ENCODE measurements at regions not wholly inside any gene's neighbourhood (a gene's known extent, or its start where the extent isn't known, plus 50 kb on each side); places are given as distances from the start of the nearest gene placed in this dataset.

DNA sequence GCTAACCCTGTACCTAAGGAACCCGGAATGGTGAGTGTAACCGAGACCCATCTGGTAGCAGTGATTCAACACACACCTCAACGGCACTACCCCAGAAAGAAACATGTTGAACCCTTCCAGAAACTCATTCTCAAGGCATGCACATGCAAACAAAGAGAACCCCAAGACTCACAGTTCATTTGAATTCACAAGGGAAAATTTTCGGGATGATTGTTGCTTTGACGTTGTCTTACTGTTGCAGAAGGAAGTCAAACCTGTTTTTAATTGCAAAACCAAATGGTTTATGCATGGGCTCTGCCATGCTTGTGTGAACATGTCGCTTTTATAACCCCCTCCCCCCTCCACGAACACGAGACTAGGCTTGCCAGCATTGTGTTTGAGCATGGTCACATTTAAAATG lies 539.7 kb downstream of the GATA3 start:
- no peak for ATAC-seq
- ChIA-PET CTCF (no interaction called here), POLR2A (no interaction called here), SMC1A (ENCODE audit: uncharacterized antibody, unreplicated experiment) (interaction anchor here (1.1 kb wide), 1 partner anchor 21 kb away, joined by 3 read pairs; no protein-coding TSS in a partner anchor), RAD21 (ENCODE audit: unreplicated experiment) (no interaction called here)
- Histone ChIP-seq H3K79me2 (ENCODE audit: control insufficient read depth, insufficient read depth, low read length) (no peaks in the 10 kb centered on the region), H4K20me1 (ENCODE audit: control insufficient read depth, insufficient read depth) (no peaks in the 10 kb centered on the region), H3K9me3 (replicated peaks; ENCODE audit: control insufficient read depth, insufficient read depth, low read length) (no peaks in the 10 kb centered on the region), H3K9ac (ENCODE audit: control insufficient read depth, insufficient read depth, low read length) (no peak overlapping the region), H3K4me2 (ENCODE audit: control insufficient read depth, insufficient read depth) (no peak overlapping the region), H3K36me3 (ENCODE audit: control insufficient read depth in 2 of 2, insufficient read depth in 2 of 2, low read length in 1 of 2) (no peaks in the 10 kb centered on the region), H3K27ac (ENCODE audit: control insufficient read depth, insufficient read depth) (no peak overlapping the region), H3K4me3 (no peak overlapping the region), H3K4me1 (ENCODE audit: control insufficient read depth, insufficient read depth, low read length) (no peaks in the 10 kb centered on the region), H3K27me3 (replicated peaks in 1 of 2; ENCODE audit: control insufficient read depth in 2 of 2, insufficient read depth in 2 of 2, low read length in 1 of 2) (no peaks in the 10 kb centered on the region), H2AFZ (ENCODE audit: control insufficient read depth, low read depth, low read length) (no peak overlapping the region)
- FAIRE-seq: no peak
- BruUV-seq (replicated peaks): no TSS peak
- no peak for TF ChIP-seq EZH2 (IDR thresholded peaks at IDR 0.05; ENCODE audit: borderline replicate concordance, control insufficient read depth, low read depth, low read length)
- TF ChIP-seq STAT1 (conservative IDR thresholded peaks at IDR 0.05): no peak
- no peak for TF ChIP-seq NRF1 (conservative IDR thresholded peaks at IDR 0.05; ENCODE audit: low read depth, low read length)
- TF ChIP-seq YBX1 (IDR thresholded peaks at IDR 0.05): no peak
- no peak for TF ChIP-seq RB1 (IDR thresholded peaks at IDR 0.05; ENCODE audit: borderline replicate concordance)
- TF ChIP-seq, protein P1, sequence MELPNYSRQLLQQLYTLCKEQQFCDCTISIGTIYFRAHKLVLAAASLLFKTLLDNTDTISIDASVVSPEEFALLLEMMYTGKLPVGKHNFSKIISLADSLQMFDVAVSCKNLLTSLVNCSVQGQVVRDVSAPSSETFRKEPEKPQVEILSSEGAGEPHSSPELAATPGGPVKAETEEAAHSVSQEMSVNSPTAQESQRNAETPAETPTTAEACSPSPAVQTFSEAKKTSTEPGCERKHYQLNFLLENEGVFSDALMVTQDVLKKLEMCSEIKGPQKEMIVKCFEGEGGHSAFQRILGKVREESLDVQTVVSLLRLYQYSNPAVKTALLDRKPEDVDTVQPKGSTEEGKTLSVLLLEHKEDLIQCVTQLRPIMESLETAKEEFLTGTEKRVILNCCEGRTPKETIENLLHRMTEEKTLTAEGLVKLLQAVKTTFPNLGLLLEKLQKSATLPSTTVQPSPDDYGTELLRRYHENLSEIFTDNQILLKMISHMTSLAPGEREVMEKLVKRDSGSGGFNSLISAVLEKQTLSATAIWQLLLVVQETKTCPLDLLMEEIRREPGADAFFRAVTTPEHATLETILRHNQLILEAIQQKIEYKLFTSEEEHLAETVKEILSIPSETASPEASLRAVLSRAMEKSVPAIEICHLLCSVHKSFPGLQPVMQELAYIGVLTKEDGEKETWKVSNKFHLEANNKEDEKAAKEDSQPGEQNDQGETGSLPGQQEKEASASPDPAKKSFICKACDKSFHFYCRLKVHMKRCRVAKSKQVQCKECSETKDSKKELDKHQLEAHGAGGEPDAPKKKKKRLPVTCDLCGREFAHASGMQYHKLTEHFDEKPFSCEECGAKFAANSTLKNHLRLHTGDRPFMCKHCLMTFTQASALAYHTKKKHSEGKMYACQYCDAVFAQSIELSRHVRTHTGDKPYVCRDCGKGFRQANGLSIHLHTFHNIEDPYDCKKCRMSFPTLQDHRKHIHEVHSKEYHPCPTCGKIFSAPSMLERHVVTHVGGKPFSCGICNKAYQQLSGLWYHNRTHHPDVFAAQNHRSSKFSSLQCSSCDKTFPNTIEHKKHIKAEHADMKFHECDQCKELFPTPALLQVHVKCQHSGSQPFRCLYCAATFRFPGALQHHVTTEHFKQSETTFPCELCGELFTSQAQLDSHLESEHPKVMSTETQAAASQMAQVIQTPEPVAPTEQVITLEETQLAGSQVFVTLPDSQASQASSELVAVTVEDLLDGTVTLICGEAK (IDR thresholded peaks at IDR 0.05; ENCODE audit: borderline replicate concordance): no peak
- no peak for TF ChIP-seq BHLHE40 (IDR thresholded peaks at IDR 0.05; ENCODE audit: borderline replicate concordance in 1 of 2, low read depth in 2 of 2, low read length in 1 of 2)
- TF ChIP-seq POLR2AphosphoS2 (IDR thresholded peaks at IDR 0.05; ENCODE audit: low read depth, low read length): no peak
- TF ChIP-seq SMAD5 (IDR thresholded peaks at IDR 0.05; ENCODE audit: low read depth): no peak
- TF ChIP-seq JUND (IDR thresholded peaks at IDR 0.05; ENCODE audit: low read depth, low read length): no peak
- no peak for TF ChIP-seq HDAC2 (IDR thresholded peaks at IDR 0.05)
- no peak for TF ChIP-seq NBN (IDR thresholded peaks at IDR 0.05)
- TF ChIP-seq STAT3 (IDR thresholded peaks at IDR 0.05; ENCODE audit: low read depth, low read length): no peak
- no peak for TF ChIP-seq SPI1 (IDR thresholded peaks at IDR 0.05; ENCODE audit: borderline replicate concordance, insufficient read depth, low read depth, low read length)
- TF ChIP-seq ZBED1 (IDR thresholded peaks at IDR 0.05; ENCODE audit: borderline replicate concordance): no peak
- no peak for TF ChIP-seq RBBP5 (conservative IDR thresholded peaks at IDR 0.05)
- no peak for DNase-seq (ENCODE audit: low read depth, low spot score)
- intact Hi-C loops (cut with micrococcal nuclease; ENCODE audit: unreplicated experiment): no loop called here
- WGBS (ENCODE audit: insufficient coverage, insufficient replicate concordance, low lambda C conversion rate, missing lambda C conversion rate): 9% methylated on average over 8 of the region's 8 CpGs
- in situ Hi-C loops (cut with MboI): no loop called here
